ENCODE measurements at regions not wholly inside any gene's neighbourhood (a gene's known extent, or its start where the extent isn't known, plus 50 kb on each side); places are given as distances from the start of the nearest gene placed in this dataset.

- DNase-seq (ENCODE audit: low read depth) = no peak
Measured at GRCh38 chr1:116322752-116323405, 50.2 kb upstream of the ATP1A1 start.
